Gastroesophageal sphincter (tissue), 4 donors: ENCODE measurements at regions not wholly inside any gene's neighbourhood (a gene's known extent, or its start where the extent isn't known, plus 50 kb on each side); places are given as distances from the start of the nearest gene placed in this dataset.

Experiments used
- ATAC-seq: fragments of 150-250 bp; one replicate; pipeline ENCODE4 v1.9.1; 2016; ENCODE audit warnings: mild to moderate bottlenecking, moderate library complexity
- H3K27ac ChIP-seq, 4 donors: fragments of 200-600 bp; sonication (generic) in 3 of 4; 1 replicate in 3 of 4; 2 replicates in 1 of 4; pipeline ENCODE4 v1.5.1; 2016 to 2019
- H3K27me3 ChIP-seq: fragments of 200-600 bp; sonication (generic); one replicate; pipeline ENCODE4 v1.5.1; 2019
- H3K36me3 ChIP-seq, 2 donors: fragments of 200-600 bp; sonication (generic); one replicate each; pipeline ENCODE4 v1.5.1; 2019; ENCODE audit warnings: control low read depth in 1 of 2
- H3K4me1 ChIP-seq, 3 donors: fragments of 200-600 bp; sonication (generic); 1 replicate in 2 of 3; 2 replicates in 1 of 3; pipeline ENCODE4 v1.5.1; 2016 to 2019; ENCODE audit warnings: control low read depth in 2 of 3
- H3K4me3 ChIP-seq, 2 donors: fragments of 200-600 bp; sonication (generic); one replicate each; pipeline ENCODE4 v1.5.1; 2019; ENCODE audit warnings: mild to moderate bottlenecking in 1 of 2, moderate library complexity in 1 of 2
- H3K9me3 ChIP-seq, 3 donors: fragments of 200-600 bp; sonication (generic); one replicate each; pipeline ENCODE4 v1.5.1; 2017 to 2019; ENCODE audit warnings: control low read depth in 2 of 3
- EP300 ChIP-seq: sonication (generic); formaldehyde crosslinking; IDR thresholded peaks from one replicate; pipeline ENCODE4 v1.6.1; 2017; ENCODE audit warnings: antibody characterized with exemption, mild to moderate bottlenecking
- POLR2A ChIP-seq, 2 donors: fragments of 450-650 bp; IDR thresholded peaks; one replicate each; pipeline ENCODE4 v1.6.1; 2017; ENCODE audit warnings: antibody characterized with exemption in 2 of 2, mild to moderate bottlenecking in 2 of 2, moderate library complexity in 1 of 2
- POLR2AphosphoS5 ChIP-seq: sonication (generic); formaldehyde crosslinking; IDR thresholded peaks from one replicate; pipeline ENCODE4 v1.6.1; 2017; ENCODE audit warnings: antibody characterized with exemption
- WGBS, 2 donors: methylation state at CpG; one replicate each; pipeline ENCODE4 v1.1.5; 2018; ENCODE audit warnings: low coverage in 1 of 2; 5-methylcytosine and 5-hydroxymethylcytosine counted together
- TF ChIP-seq, protein P1 (sequence below), 4 experiments: fragments of 200-600 bp in 2 of 4; fragments of 450-650 bp in 2 of 4; sonication (generic) in 1 of 4; IDR thresholded peaks; one replicate each; pipeline ENCODE4 v1.5.1; 2017 to 2019; ENCODE audit warnings: antibody characterized with exemption in 4 of 4, mild to moderate bottlenecking in 2 of 4, moderate library complexity in 2 of 4

DNA sequence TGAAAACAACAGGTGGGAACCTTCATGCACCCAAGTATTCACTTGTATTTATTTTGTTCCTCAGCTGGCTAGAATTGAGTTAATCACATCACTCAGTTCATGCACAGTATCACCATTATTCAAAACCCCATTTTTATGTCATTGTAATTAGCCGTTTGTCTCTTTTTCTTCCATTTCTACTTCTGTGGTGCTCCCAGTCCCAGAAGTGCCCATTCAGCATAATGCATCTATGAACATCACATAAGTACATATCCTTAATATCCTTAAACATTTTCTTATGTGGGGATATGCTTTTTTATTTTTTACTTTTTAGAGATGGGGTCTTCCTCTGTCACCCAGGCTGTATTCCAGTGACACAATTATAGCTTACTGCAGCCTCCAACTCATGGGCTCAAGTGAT is 510.9 kb upstream of the MGMT start:
- Histone ChIP-seq H3K4me1 (no peaks in the 10 kb centered on the region), H3K36me3 (no peaks in the 10 kb centered on the region), H3K27ac (no peak overlapping the region), H3K27me3 (peaks cover 12% of the 10 kb centered on the region), H3K4me3 (no peak overlapping the region), H3K9me3 (no peaks in the 10 kb centered on the region)
- WGBS, 2 donors, result 29 to 57% methylated on average over 1 of the region's 1 CpG
- TF ChIP-seq, protein P1, sequence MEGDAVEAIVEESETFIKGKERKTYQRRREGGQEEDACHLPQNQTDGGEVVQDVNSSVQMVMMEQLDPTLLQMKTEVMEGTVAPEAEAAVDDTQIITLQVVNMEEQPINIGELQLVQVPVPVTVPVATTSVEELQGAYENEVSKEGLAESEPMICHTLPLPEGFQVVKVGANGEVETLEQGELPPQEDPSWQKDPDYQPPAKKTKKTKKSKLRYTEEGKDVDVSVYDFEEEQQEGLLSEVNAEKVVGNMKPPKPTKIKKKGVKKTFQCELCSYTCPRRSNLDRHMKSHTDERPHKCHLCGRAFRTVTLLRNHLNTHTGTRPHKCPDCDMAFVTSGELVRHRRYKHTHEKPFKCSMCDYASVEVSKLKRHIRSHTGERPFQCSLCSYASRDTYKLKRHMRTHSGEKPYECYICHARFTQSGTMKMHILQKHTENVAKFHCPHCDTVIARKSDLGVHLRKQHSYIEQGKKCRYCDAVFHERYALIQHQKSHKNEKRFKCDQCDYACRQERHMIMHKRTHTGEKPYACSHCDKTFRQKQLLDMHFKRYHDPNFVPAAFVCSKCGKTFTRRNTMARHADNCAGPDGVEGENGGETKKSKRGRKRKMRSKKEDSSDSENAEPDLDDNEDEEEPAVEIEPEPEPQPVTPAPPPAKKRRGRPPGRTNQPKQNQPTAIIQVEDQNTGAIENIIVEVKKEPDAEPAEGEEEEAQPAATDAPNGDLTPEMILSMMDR (IDR thresholded peaks at IDR 0.05), result no peak
- TF ChIP-seq EP300 (no peak), POLR2A (IDR thresholded peaks at IDR 0.05) (no peak), POLR2AphosphoS5 (no peak)
- ATAC-seq, result no peak

GRCh38 chr10:128957221-128957620 is 509.8 kb upstream of the MGMT start:
- Histone ChIP-seq H3K4me1 (no peaks in the 10 kb centered on the region), H3K36me3 (no peaks in the 10 kb centered on the region), H3K4me3 (no peak overlapping the region), H3K27ac (no peak overlapping the region), H3K27me3 (peaks cover 15% of the 10 kb centered on the region), H3K9me3 (no peaks in the 10 kb centered on the region)
- ATAC-seq, result no peak
- TF ChIP-seq POLR2AphosphoS5 (no peak), EP300 (no peak), POLR2A (IDR thresholded peaks at IDR 0.05) (no peak)
- TF ChIP-seq, protein P1 (IDR thresholded peaks at IDR 0.05), result no peak
- 60 to 75% methylated on average over 2 of the region's 4 CpGs for WGBS, 2 donors

DNA sequence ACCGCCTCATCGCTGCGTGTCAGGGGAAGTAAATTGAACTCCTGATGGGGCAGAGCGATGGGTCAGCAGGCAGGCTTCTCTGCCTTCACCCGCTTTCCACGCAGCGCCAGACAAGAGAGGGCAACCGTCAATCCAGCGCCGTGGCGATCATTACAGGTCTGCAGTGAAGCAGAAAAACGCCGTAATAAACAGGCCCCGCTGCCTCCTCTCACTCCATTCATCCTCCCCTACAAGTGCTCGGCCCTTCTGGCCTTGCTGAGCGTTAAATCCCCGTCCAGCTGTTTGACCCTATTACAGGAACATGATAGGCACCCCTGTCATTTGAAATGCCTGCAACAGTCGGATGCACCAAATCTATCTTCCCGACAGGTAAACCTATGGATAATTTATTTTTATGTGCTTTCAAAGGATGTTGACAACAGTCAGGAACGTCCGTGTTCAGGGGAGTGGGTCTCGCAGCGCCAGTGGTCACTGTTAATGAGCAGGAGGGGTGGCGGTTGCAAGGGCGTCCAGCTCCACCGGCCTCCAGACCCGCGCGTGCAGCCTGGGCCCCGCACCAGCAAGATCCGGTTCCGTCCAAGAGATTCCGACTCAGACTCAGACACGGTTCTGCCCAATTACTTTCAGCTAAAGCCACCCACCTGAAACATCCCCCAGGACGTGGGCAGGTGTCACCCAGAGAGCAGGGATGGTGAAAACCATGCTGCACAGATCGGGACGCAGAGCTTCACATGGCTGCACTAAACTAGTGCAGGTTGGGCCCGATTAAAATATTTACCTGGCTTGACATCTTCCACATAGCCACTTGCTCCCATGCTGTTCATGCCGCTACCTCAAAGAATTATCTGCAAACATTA is 508.0 kb upstream of the MGMT start:
- no peaks in the 10 kb centered on the region for H3K4me1 ChIP-seq
- TF ChIP-seq POLR2AphosphoS5, result no peak
- no peak for TF ChIP-seq POLR2A (IDR thresholded peaks at IDR 0.05)
- TF ChIP-seq, protein P1 (IDR thresholded peaks at IDR 0.05), result no peak
- TF ChIP-seq EP300, result no peak
- H3K27me3 ChIP-seq, result peaks cover 27% of the 10 kb centered on the region
- no peak overlapping the region for H3K4me3 ChIP-seq
- no peaks in the 10 kb centered on the region for H3K36me3 ChIP-seq
- no peak overlapping the region for H3K27ac ChIP-seq
- 90 to 94% methylated on average over 19 to 24 of the region's 39 CpGs for WGBS, 2 donors
- H3K9me3 ChIP-seq, result no peaks in the 10 kb centered on the region
- no peak for ATAC-seq

DNA sequence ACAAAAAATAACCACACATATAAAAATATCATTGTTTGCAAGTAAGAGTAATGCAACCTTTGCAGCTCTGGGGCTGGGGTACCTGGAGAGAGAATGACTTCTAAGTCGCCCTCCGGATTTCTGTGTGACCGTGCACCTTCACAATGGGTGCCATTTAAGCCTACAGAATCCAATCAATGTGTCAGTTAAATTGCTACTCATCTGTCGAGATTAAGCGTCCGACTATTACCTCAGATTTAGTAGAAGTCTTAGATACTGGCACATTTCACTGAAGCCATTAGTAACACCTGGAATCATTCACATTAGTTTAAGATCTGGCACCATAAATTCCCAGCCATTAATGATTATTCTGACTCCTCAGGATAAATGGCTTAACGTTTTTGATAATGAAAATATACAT is 507.3 kb upstream of the MGMT start:
- no peaks in the 10 kb centered on the region for H3K36me3 ChIP-seq
- peaks cover 29% of the 10 kb centered on the region for H3K27me3 ChIP-seq
- H3K4me1 ChIP-seq, result no peaks in the 10 kb centered on the region
- ATAC-seq, result no peak
- whole genome bisulfite sequencing, 2 donors, result 73 to 79% methylated on average over 6 to 7 of the region's 7 CpGs
- H3K4me3 ChIP-seq, result no peak overlapping the region
- no peaks in the 10 kb centered on the region for H3K9me3 ChIP-seq
- TF ChIP-seq, protein P1 (IDR thresholded peaks at IDR 0.05), result no peak
- TF ChIP-seq POLR2A (IDR thresholded peaks at IDR 0.05) (no peak), EP300 (no peak), POLR2AphosphoS5 (no peak)
- no peak overlapping the region for H3K27ac ChIP-seq

- Histone ChIP-seq H3K27me3 (peaks cover 29% of the 10 kb centered on the region), H3K27ac (no peak overlapping the region), H3K36me3 (no peaks in the 10 kb centered on the region), H3K4me3 (no peak overlapping the region), H3K9me3 (no peaks in the 10 kb centered on the region), H3K4me1 (no peaks in the 10 kb centered on the region)
- no peak for TF ChIP-seq POLR2AphosphoS5
- TF ChIP-seq, protein P1 (IDR thresholded peaks at IDR 0.05), result no peak
- 39 to 51% methylated on average over 2 to 7 of the region's 8 CpGs for WGBS, 2 donors
- no peak for ATAC-seq
Measured at GRCh38 chr10:128960517-128960916, 506.5 kb upstream of the MGMT start.
